IMR-90 (cell line): ENCODE measurements at regions not wholly inside any gene's neighbourhood (a gene's known extent, or its start where the extent isn't known, plus 50 kb on each side); places are given as distances from the start of the nearest gene placed in this dataset.

Experiments
- CEBPB ChIP-seq: IDR thresholded peaks from 2 replicates; pipeline ENCODE4 v1.6.1; 2012; ENCODE audit warnings: low read depth, low read length, improper control_type of control experiment
- CTCF ChIP-seq: conservative IDR thresholded peaks from 2 replicates; pipeline ENCODE4 v1.5.1; 2012; ENCODE audit warnings: mild to moderate bottlenecking, low read depth, low read length, improper control_type of control experiment
- ELK1 ChIP-seq: fragments of 150-350 bp; IDR thresholded peaks from 2 replicates; pipeline ENCODE4 v1.6.1; 2016; ENCODE audit warnings: low read depth, mild to moderate bottlenecking, low read length, moderate library complexity, borderline replicate concordance
- FOS ChIP-seq: fragments of 150-350 bp; IDR thresholded peaks from 2 replicates; pipeline ENCODE4 v1.6.1; 2016; ENCODE audit warnings: low read depth, low read length
- MXI1 ChIP-seq: IDR thresholded peaks from 2 replicates; pipeline ENCODE4 v1.6.1; 2012; ENCODE audit warnings: low read depth, mild to moderate bottlenecking, low read length, moderate library complexity, borderline replicate concordance
- POLR2A ChIP-seq: IDR thresholded peaks from 2 replicates; pipeline ENCODE4 v1.6.1; 2012; ENCODE audit warnings: mild to moderate bottlenecking, low read depth, low read length
- RAD21 ChIP-seq: IDR thresholded peaks from 2 replicates; pipeline ENCODE4 v1.6.1; 2012; ENCODE audit warnings: low read length, improper control_type of control experiment
- RCOR1 ChIP-seq: IDR thresholded peaks from 2 replicates; pipeline ENCODE4 v1.6.1; 2012; ENCODE audit warnings: mild to moderate bottlenecking, low read length, improper control_type of control experiment; ENCODE audit not compliant: insufficient replicate concordance
- SMC3 ChIP-seq: fragments of 150-350 bp; IDR thresholded peaks from 2 replicates; pipeline ENCODE4 v1.6.1; 2016; ENCODE audit warnings: low read depth, mild to moderate bottlenecking, antibody characterized with exemption, low read length, moderate library complexity
- USF2 ChIP-seq: fragments of 150-350 bp; IDR thresholded peaks from 2 replicates; pipeline ENCODE4 v1.6.1; 2017; ENCODE audit warnings: mild to moderate bottlenecking, antibody characterized with exemption, low read length, low read depth

- TF ChIP-seq USF2 (no peak), CTCF (no peak), POLR2A (no peak), RAD21 (no peak), MXI1 (no peak), FOS (no peak), CEBPB (no peak), RCOR1 (no peak), SMC3 (no peak), ELK1 (no peak)
Measured at GRCh38 chr12:89831310-89832095, 122.9 kb upstream of the ATP2B1 start.
